ENCODE measurements at regions not wholly inside any gene's neighbourhood (a gene's known extent, or its start where the extent isn't known, plus 50 kb on each side); places are given as distances from the start of the nearest gene placed in this dataset.

- Histone ChIP-seq H3K27ac (no peak overlapping the region), H3K27me3 (no peaks in the 10 kb centered on the region), H3K4me1 (peaks cover 6 to 23% (median 14%) of the 10 kb centered on the region in 4 donors), H3K9me3 (no peaks in the 10 kb centered on the region), H3K4me3 (no peak overlapping the region), H3K36me3 (no peaks in the 10 kb centered on the region)
- DNase-seq: no peak
- 73 to 89% (median 82%) methylated on average over 4 of the region's 4 CpGs for WGBS, 5 donors
- TF ChIP-seq POLR2AphosphoS5 (IDR thresholded peaks at IDR 0.05): no peak
- intact Hi-C loops (cut with DNase I; ENCODE audit: low total_unique reads): no loop called here
These were observed 226.2 kb downstream of the KCNRG start for GRCh38 chr13:50241479-50241878.

- intact Hi-C loops (cut with DNase I; ENCODE audit: low total_unique reads): no loop called here
- TF ChIP-seq EP300 (IDR thresholded peaks at IDR 0.05) (no peak), CTCF (IDR thresholded peaks at IDR 0.05) (no peak), POLR2AphosphoS5 (IDR thresholded peaks at IDR 0.05) (no peak), POLR2A (IDR thresholded peaks at IDR 0.05) (no peak)
- Histone ChIP-seq H3K36me3 (no peaks in the 10 kb centered on the region), H3K9me3 (no peaks in the 10 kb centered on the region), H3K27ac (no peak overlapping the region), H3K27me3 (no peaks in the 10 kb centered on the region), H3K4me1 (peaks cover 6 to 15% (median 8%) of the 10 kb centered on the region in 4 donors), H3K4me3 (no peak overlapping the region)
- no peak for DNase-seq
- WGBS, 5 donors: 74 to 85% (median 81%) methylated on average over 2 of the region's 2 CpGs
These were observed 228.7 kb downstream of the KCNRG start for GRCh38 chr13:50243931-50244330.

- no peak for DNase-seq
- Histone ChIP-seq H3K9me3 (no peaks in the 10 kb centered on the region), H3K4me1 (peaks cover 6 to 15% (median 8%) of the 10 kb centered on the region in 4 donors), H3K4me3 (no peak overlapping the region), H3K36me3 (no peaks in the 10 kb centered on the region), H3K27ac (peak overlapping the region in 1 of 5 donors; percentile 1), H3K27me3 (no peaks in the 10 kb centered on the region)
- WGBS, 5 donors: 70 to 82% (median 73%) methylated on average over 6 of the region's 6 CpGs
- TF ChIP-seq CTCF (IDR thresholded peaks at IDR 0.05): no peak
- TF ChIP-seq POLR2AphosphoS5 (IDR thresholded peaks at IDR 0.05): no peak
- no peak for TF ChIP-seq EP300 (IDR thresholded peaks at IDR 0.05)
- TF ChIP-seq POLR2A (IDR thresholded peaks at IDR 0.05): no peak
- intact Hi-C loops (cut with DNase I; ENCODE audit: low total_unique reads): no loop called here
These were observed 229.1 kb downstream of the KCNRG start for GRCh38 chr13:50244355-50244712.

GRCh38 chr13:50244713-50245574, 229.7 kb downstream of the KCNRG start:
- H3K9me3 ChIP-seq: no peaks in the 10 kb centered on the region
- H3K4me1 ChIP-seq: peaks cover 6 to 15% (median 8%) of the 10 kb centered on the region in 4 donors
- H3K4me3 ChIP-seq: no peak overlapping the region
- peak overlapping the region in 2 of 5 donors; percentile 1 to 13 for H3K27ac ChIP-seq
- peak; percentile 36 to 76 for DNase-seq
- peak in 2 of 3 donors; percentile 20 to 62 for TF ChIP-seq POLR2AphosphoS5 (IDR thresholded peaks at IDR 0.05)
- TF ChIP-seq POLR2A (IDR thresholded peaks at IDR 0.05): no peak
- no peaks in the 10 kb centered on the region for H3K27me3 ChIP-seq
- no peaks in the 10 kb centered on the region for H3K36me3 ChIP-seq
- intact Hi-C loops (cut with DNase I; ENCODE audit: low total_unique reads): no loop called here
- WGBS, 5 donors: 52 to 73% (median 56%) methylated on average over 7 of the region's 7 CpGs

- Histone ChIP-seq H3K27ac (no peak overlapping the region), H3K36me3 (no peaks in the 10 kb centered on the region), H3K27me3 (no peaks in the 10 kb centered on the region), H3K9me3 (no peaks in the 10 kb centered on the region), H3K4me3 (no peak overlapping the region), H3K4me1 (peaks cover 6 to 15% (median 8%) of the 10 kb centered on the region in 4 donors)
- 91 to 100% (median 97%) methylated on average over 1 of the region's 1 CpG for WGBS, 5 donors
- DNase-seq: no peak
- TF ChIP-seq POLR2A (IDR thresholded peaks at IDR 0.05) (no peak), EP300 (IDR thresholded peaks at IDR 0.05) (no peak), CTCF (IDR thresholded peaks at IDR 0.05) (no peak), POLR2AphosphoS5 (IDR thresholded peaks at IDR 0.05) (no peak)
- intact Hi-C loops (cut with DNase I; ENCODE audit: low total_unique reads): no loop called here
These were observed 232.0 kb downstream of the KCNRG start for GRCh38 chr13:50247223-50247622.
